ENCODE measurements at regions not wholly inside any gene's neighbourhood (a gene's known extent, or its start where the extent isn't known, plus 50 kb on each side); places are given as distances from the start of the nearest gene placed in this dataset.
"Not testable (repeated sequence)": the region's sequence is repeated elsewhere in the genome, so short reads cannot be mapped to it uniquely, and the experiment has no call there.

GRCh38 chr12:22826026-22826425, 201.1 kb downstream of the ETNK1 start:
- no peak for DNase-seq (ENCODE audit: low spot score)
- Mint-ChIP-seq H3K27ac (ENCODE audit: unreplicated experiment) (no peak overlapping the region), H3K36me3 (ENCODE audit: low read depth, unreplicated experiment) (peaks cover 4% of the 10 kb centered on the region), H3K27me3 (ENCODE audit: unreplicated experiment) (no peaks in the 10 kb centered on the region), H3K4me1 (ENCODE audit: unreplicated experiment) (peaks cover 8% of the 10 kb centered on the region), H3K9me3 (ENCODE audit: unreplicated experiment) (no peaks in the 10 kb centered on the region), H3K4me3 (ENCODE audit: unreplicated experiment) (no peak overlapping the region)
- no peak for TF ChIP-seq CTCF (IDR thresholded peaks at IDR 0.05; ENCODE audit: unreplicated experiment)

- H3K36me3 Mint-ChIP-seq (ENCODE audit: low read depth, unreplicated experiment); H3K4me3 Mint-ChIP-seq (ENCODE audit: unreplicated experiment); H3K4me1 Mint-ChIP-seq (ENCODE audit: unreplicated experiment); H3K27me3 Mint-ChIP-seq (ENCODE audit: unreplicated experiment); DNase-seq (ENCODE audit: low spot score); H3K9me3 Mint-ChIP-seq (ENCODE audit: unreplicated experiment); H3K27ac Mint-ChIP-seq (ENCODE audit: unreplicated experiment): not testable (repeated sequence)
These were observed 201.5 kb downstream of the ETNK1 start for GRCh38 chr12:22826446-22826981.

GRCh38 chr12:22828066-22828465, 203.1 kb downstream of the ETNK1 start:
- peaks cover 8% of the 10 kb centered on the region for H3K4me1 Mint-ChIP-seq (ENCODE audit: unreplicated experiment)
- no peak overlapping the region for H3K4me3 Mint-ChIP-seq (ENCODE audit: unreplicated experiment)
- no peaks in the 10 kb centered on the region for H3K27me3 Mint-ChIP-seq (ENCODE audit: unreplicated experiment)
- no peaks in the 10 kb centered on the region for H3K9me3 Mint-ChIP-seq (ENCODE audit: unreplicated experiment)
- DNase-seq (ENCODE audit: low spot score): no peak
- H3K27ac Mint-ChIP-seq (ENCODE audit: unreplicated experiment): no peak overlapping the region
- TF ChIP-seq CTCF (IDR thresholded peaks at IDR 0.05; ENCODE audit: unreplicated experiment): no peak
- H3K36me3 Mint-ChIP-seq (ENCODE audit: low read depth, unreplicated experiment): peaks cover 4% of the 10 kb centered on the region

GRCh38 chr12:22835431-22835830, 210.5 kb downstream of the ETNK1 start:
- no peak for DNase-seq (ENCODE audit: low spot score)
- TF ChIP-seq CTCF (IDR thresholded peaks at IDR 0.05; ENCODE audit: unreplicated experiment): no peak

GRCh38 chr12:22850185-22850584, 225.2 kb downstream of the ETNK1 start:
- no peak overlapping the region for H3K4me3 Mint-ChIP-seq (ENCODE audit: unreplicated experiment)
- no peaks in the 10 kb centered on the region for H3K36me3 Mint-ChIP-seq (ENCODE audit: low read depth, unreplicated experiment)
- no peaks in the 10 kb centered on the region for H3K27me3 Mint-ChIP-seq (ENCODE audit: unreplicated experiment)
- no peak for TF ChIP-seq CTCF (IDR thresholded peaks at IDR 0.05; ENCODE audit: unreplicated experiment)
- DNase-seq (ENCODE audit: low spot score): no peak
- H3K9me3 Mint-ChIP-seq (ENCODE audit: unreplicated experiment): peaks cover 4% of the 10 kb centered on the region
- H3K4me1 Mint-ChIP-seq (ENCODE audit: unreplicated experiment): no peaks in the 10 kb centered on the region
- no peak overlapping the region for H3K27ac Mint-ChIP-seq (ENCODE audit: unreplicated experiment)

More at GRCh38 chr12:22835431-22835830, 210.5 kb downstream of the ETNK1 start:
- H3K36me3 Mint-ChIP-seq (ENCODE audit: low read depth, unreplicated experiment): no peaks in the 10 kb centered on the region
- H3K27ac Mint-ChIP-seq (ENCODE audit: unreplicated experiment): no peak overlapping the region
- H3K4me3 Mint-ChIP-seq (ENCODE audit: unreplicated experiment): no peak overlapping the region
- no peaks in the 10 kb centered on the region for H3K4me1 Mint-ChIP-seq (ENCODE audit: unreplicated experiment)
- no peaks in the 10 kb centered on the region for H3K27me3 Mint-ChIP-seq (ENCODE audit: unreplicated experiment)
- no peaks in the 10 kb centered on the region for H3K9me3 Mint-ChIP-seq (ENCODE audit: unreplicated experiment)

All from endothelial cell (in vitro differentiated cells).